ENCODE measurements at regions not wholly inside any gene's neighbourhood (a gene's known extent, or its start where the extent isn't known, plus 50 kb on each side); places are given as distances from the start of the nearest gene placed in this dataset.

DNA sequence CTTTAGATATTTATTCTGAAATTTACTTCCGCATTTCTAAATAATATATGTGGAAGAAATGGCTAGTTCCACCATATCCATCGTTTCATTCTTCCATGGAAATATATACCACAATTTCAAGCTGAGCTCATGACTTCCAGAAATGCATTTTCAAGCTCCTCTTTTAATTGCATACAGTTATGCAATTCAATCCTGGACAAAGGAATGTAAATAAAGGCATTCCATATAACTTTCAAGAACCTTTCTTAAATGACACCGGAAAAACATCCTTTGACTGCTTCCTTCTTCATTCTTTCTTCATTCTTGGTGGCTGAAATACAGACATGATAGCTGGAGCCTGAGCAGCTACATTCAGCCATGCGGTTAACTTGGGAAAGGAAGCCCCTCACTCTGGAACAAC is 185.2 kb upstream of the GADL1 start:
- TF ChIP-seq POLR2A (IDR thresholded peaks at IDR 0.05) (no peak), POLR2AphosphoS5 (IDR thresholded peaks at IDR 0.05) (no peak), EP300 (IDR thresholded peaks at IDR 0.05) (no peak)
- TF ChIP-seq, protein P1, sequence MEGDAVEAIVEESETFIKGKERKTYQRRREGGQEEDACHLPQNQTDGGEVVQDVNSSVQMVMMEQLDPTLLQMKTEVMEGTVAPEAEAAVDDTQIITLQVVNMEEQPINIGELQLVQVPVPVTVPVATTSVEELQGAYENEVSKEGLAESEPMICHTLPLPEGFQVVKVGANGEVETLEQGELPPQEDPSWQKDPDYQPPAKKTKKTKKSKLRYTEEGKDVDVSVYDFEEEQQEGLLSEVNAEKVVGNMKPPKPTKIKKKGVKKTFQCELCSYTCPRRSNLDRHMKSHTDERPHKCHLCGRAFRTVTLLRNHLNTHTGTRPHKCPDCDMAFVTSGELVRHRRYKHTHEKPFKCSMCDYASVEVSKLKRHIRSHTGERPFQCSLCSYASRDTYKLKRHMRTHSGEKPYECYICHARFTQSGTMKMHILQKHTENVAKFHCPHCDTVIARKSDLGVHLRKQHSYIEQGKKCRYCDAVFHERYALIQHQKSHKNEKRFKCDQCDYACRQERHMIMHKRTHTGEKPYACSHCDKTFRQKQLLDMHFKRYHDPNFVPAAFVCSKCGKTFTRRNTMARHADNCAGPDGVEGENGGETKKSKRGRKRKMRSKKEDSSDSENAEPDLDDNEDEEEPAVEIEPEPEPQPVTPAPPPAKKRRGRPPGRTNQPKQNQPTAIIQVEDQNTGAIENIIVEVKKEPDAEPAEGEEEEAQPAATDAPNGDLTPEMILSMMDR (IDR thresholded peaks at IDR 0.05): no peak
